Right renal pelvis (tissue), 4 donors: ENCODE measurements at regions not wholly inside any gene's neighbourhood (a gene's known extent, or its start where the extent isn't known, plus 50 kb on each side); places are given as distances from the start of the nearest gene placed in this dataset.

ENCODE experiments used
- DNase-seq, 4 donors: peaks; one replicate each; pipeline ENCODE4 v3.0.0-alpha.2; 2013; ENCODE audit warnings: low read depth in 4 of 4, low spot score in 3 of 4, missing footprints in 1 of 4

- no peak for DNase-seq
Measured at GRCh38 chr1:36584874-36585453, 102.3 kb upstream of the CSF3R start.

- no peak for DNase-seq
Measured at GRCh38 chr1:36583980-36584782, 101.5 kb upstream of the CSF3R start.

GRCh38 chr1:36583080-36583479 is 100.4 kb upstream of the CSF3R start:
- DNase-seq: no peak

- DNase-seq: no peak
Measured at GRCh38 chr1:36582066-36582755, 99.5 kb upstream of the CSF3R start.

- no peak for DNase-seq
Measured at GRCh38 chr1:36580524-36580923, 97.8 kb upstream of the CSF3R start.

- DNase-seq: no peak
Measured at GRCh38 chr1:36579039-36579438, 96.3 kb upstream of the CSF3R start.

GRCh38 chr1:36576551-36577110 is 93.9 kb upstream of the CSF3R start:
- DNase-seq: no peak

GRCh38 chr1:36576118-36576517 is 93.4 kb upstream of the CSF3R start:
- peak; percentile 35 to 58 (median 50) for DNase-seq

GRCh38 chr1:36573445-36573844 is 90.7 kb upstream of the CSF3R start:
- no peak for DNase-seq

- no peak for DNase-seq
Measured at GRCh38 chr1:36572906-36573305, 90.2 kb upstream of the CSF3R start.

GRCh38 chr1:36572142-36572715 is 89.5 kb upstream of the CSF3R start:
- no peak for DNase-seq

GRCh38 chr1:36571106-36571505 is 88.4 kb upstream of the CSF3R start:
- no peak for DNase-seq

- no peak for DNase-seq
Measured at GRCh38 chr1:36570478-36571060, 87.9 kb upstream of the CSF3R start.

- DNase-seq: no peak
Measured at GRCh38 chr1:36570006-36570405, 87.3 kb upstream of the CSF3R start.

- DNase-seq: no peak
Measured at GRCh38 chr1:36567601-36568341, 85.1 kb upstream of the CSF3R start.

- DNase-seq: no peak
Measured at GRCh38 chr1:36565576-36566501, 83.1 kb upstream of the CSF3R start.

GRCh38 chr1:36562181-36562685 is 79.5 kb upstream of the CSF3R start:
- DNase-seq: no peak

- no peak for DNase-seq
Measured at GRCh38 chr1:36561361-36561724, 78.6 kb upstream of the CSF3R start.
